ENCODE measurements at regions not wholly inside any gene's neighbourhood (a gene's known extent, or its start where the extent isn't known, plus 50 kb on each side); places are given as distances from the start of the nearest gene placed in this dataset.

- DNase-seq = no peak
Observed at GRCh38 chr11:129265125-129265788, 73.1 kb upstream of the ARHGAP32 start.

DNA sequence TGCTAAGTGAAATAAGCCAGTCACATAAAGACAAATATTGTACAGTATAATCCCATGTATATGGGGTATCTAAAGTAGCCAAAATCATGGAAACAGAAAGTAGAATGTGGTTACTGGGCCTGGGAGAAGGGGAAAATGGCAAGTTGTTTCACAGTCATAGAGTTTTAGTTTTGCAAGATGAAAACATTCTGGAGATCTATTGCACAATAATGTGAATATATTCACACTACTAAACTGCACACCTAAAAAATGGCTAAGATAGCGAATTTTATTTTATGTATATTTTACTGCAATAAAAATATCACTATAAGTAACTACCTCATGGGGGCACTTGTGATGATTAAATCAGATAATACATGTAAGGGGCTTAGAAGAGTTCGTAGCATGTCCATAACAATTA lies 72.0 kb upstream of the ARHGAP32 start:
- DNase-seq = no peak

- no peak for DNase-seq
Observed at GRCh38 chr11:129260750-129261149, 68.6 kb upstream of the ARHGAP32 start.

DNA sequence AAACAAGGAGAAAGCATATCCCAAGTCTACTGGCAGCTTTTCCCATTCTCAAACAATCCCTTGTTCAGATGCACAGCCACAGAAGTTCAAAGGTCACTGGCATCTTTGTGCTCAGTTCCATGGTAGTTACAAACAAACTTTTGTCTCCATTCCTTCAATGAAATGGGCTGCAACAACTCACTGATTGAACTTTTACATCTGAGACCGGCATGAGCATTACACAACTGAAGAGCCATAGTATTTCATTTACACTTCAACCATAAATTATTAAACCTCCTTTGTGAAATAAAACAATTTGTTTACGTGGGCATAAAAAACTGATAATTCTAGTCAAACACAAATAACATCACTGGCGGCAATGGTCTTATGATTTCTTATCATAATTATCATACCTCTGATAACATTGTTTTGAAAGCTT lies 67.8 kb upstream of the ARHGAP32 start:
- DNase-seq = no peak

GRCh38 chr11:129258205-129258604 lies 66.1 kb upstream of the ARHGAP32 start:
- no peak for DNase-seq

- DNase-seq = no peak
Observed at GRCh38 chr11:129257512-129257911, 65.4 kb upstream of the ARHGAP32 start.

DNA sequence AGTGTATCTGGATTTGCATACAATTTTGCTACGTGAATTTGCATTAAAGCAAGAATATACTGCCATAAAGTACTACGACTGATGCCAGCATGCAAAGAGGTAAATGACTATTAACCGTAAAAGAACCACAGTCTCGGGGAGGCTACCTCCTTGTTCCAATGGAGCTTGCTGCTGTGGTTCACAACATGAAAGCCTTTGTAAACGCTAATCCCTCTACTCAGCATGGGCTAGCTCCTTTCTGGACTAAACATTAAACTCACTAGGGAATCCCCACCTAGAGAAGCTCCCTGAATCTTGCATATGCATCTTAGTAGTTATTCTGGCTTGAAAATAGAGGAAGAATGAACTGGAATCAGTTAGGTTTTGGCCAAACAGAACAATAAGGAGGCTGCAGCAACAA lies 60.5 kb upstream of the ARHGAP32 start:
- no peak for DNase-seq

DNA sequence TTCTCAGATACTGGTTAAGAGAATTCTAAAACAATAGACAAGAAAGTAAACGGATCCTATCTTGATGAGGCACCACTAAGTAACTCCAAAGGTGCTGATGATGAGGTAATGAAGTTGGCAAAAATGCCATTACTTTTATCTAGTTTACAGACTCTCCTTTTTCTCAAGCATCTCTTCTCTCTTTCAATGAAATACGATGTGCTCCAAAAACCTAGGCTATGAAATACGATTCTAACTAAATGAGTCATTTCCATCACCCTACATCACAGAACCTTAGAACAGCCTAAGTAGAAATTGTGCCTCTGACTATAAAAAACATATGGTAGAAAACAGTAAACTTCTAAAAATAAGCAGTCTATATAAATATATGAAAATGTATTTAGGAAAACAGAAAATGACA lies 58.9 kb upstream of the ARHGAP32 start:
- no peak for DNase-seq

DNA sequence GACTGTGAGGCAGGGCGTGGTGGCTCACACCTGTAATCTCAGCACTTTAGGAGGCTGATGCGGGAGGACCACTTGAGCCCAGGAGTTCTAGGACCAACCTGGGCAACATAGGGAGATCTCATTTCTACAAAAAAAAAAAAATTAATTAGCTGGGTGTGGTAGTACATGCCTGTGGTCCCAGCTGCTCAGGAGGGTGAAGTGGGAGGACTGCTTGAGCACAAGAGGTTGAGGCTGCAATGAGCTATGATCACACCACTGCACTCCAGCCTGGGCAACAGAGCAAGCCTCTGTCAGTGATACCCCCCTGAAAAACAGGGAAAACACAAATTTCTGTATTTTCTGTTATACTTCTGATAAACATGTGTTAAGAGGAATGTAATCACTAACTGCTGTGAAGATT lies 57.8 kb upstream of the ARHGAP32 start:
- DNase-seq = no peak

- DNase-seq = peak; percentile 18
Observed at GRCh38 chr11:129249351-129249750, 57.2 kb upstream of the ARHGAP32 start.

DNA sequence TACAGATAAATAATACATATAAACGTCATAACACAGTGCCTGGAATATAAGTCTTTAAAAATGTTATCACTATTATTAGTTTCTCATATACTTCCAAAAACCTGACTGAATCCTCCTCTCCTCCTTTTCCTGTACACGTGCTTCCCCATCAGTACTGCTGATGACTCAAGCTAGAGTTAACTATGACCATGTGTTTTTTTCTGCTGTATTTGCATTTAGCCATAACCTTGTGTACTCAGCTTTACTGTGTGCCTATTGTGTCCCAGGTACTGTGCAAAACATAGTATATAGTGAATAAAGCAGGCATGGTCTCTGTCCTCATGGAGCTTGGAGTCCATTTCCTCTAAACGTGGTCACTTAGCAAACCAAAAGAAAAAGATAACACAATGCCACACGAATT lies 56.5 kb upstream of the ARHGAP32 start:
- DNase-seq = no peak

DNA sequence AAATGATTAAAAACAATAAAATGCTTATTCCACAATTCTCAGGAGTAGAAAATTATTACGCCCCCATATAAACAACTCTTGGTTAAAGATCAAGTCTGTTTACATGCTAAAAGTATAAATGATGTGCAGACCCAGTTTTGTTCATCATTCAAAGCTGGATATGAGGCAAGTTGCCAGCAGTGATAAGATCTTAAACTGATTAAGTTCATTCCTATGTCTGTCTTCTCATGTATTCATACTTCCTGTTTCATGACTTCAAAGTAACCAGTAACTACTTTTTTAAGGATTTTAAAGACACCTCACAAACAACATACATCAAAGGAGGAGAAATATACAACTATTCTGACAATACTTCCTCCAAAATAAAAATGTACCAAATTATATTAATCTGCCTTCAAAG lies 55.0 kb upstream of the ARHGAP32 start:
- DNase-seq = no peak

- no peak for DNase-seq
Observed at GRCh38 chr11:129242855-129243254, 50.7 kb upstream of the ARHGAP32 start.

All from DMS 273 treated with DMSO at 0.1 percent for 48 hours (cell line).